ENCODE measurements at regions not wholly inside any gene's neighbourhood (a gene's known extent, or its start where the extent isn't known, plus 50 kb on each side); places are given as distances from the start of the nearest gene placed in this dataset.

- no peak for DNase-seq (ENCODE audit: low read depth)
Observed at GRCh38 chrX:11056322-11057176, 54.6 kb upstream of the HCCS start.

GRCh38 chrX:11059933-11060332, 51.2 kb upstream of the HCCS start:
- DNase-seq (ENCODE audit: low read depth), result no peak
